Astrocyte (in vitro differentiated cells and primary cell): ENCODE measurements at regions not wholly inside any gene's neighbourhood (a gene's known extent, or its start where the extent isn't known, plus 50 kb on each side); places are given as distances from the start of the nearest gene placed in this dataset.

Experiments
- DNase-seq: peaks from one replicate; pipeline ENCODE4 v3.0.0-alpha.2; 2010; ENCODE audit warnings: low read depth
- FAIRE-seq: peaks from 2 replicates; lab custom pipeline; 2011; peaks lifted over from hg19 to GRCh38; lab: Jason Lieb, UNC
- H2AFZ ChIP-seq: 2 replicates; pipeline ENCODE4 v1.6.0; 2012; ENCODE audit warnings: low read depth, low read length, inconsistent platforms
- H3K27ac ChIP-seq: 2 replicates; pipeline ENCODE4 v1.5.1; 2011; ENCODE audit warnings: low read depth, low read length, inconsistent platforms
- H3K27me3 ChIP-seq: 2 replicates; pipeline ENCODE4 v1.6.0; 2011; ENCODE audit warnings: low read length, inconsistent platforms; ENCODE audit not compliant: insufficient read depth
- H3K36me3 ChIP-seq: 2 replicates; pipeline ENCODE4 v1.5.1; 2011; ENCODE audit warnings: low read length, inconsistent platforms; ENCODE audit not compliant: insufficient read depth
- H3K4me1 ChIP-seq: 2 replicates; pipeline ENCODE4 v1.5.1; 2011; ENCODE audit warnings: low read length, inconsistent platforms; ENCODE audit not compliant: insufficient read depth
- H3K4me2 ChIP-seq: 2 replicates; pipeline ENCODE4 v1.6.0; 2012; ENCODE audit warnings: low read length, inconsistent platforms
- H3K4me3 ChIP-seq: 2 replicates; pipeline ENCODE4 v1.5.1; 2011; ENCODE audit warnings: low read depth, mild to moderate bottlenecking, low read length, inconsistent platforms; ENCODE audit not compliant: insufficient read depth
- H3K79me2 ChIP-seq: 2 replicates; pipeline ENCODE4 v1.6.0; 2012; ENCODE audit warnings: mild to moderate bottlenecking, low read length, inconsistent platforms; ENCODE audit not compliant: insufficient read depth
- H3K9ac ChIP-seq: 2 replicates; pipeline ENCODE4 v1.6.0; 2012; ENCODE audit warnings: mild to moderate bottlenecking, low read length, inconsistent platforms
- H3K9me3 ChIP-seq: 2 replicates; pipeline ENCODE4 v1.5.1; 2012; ENCODE audit warnings: low read depth, mild to moderate bottlenecking, low read length, inconsistent platforms; ENCODE audit not compliant: insufficient read depth
- H4K20me1 ChIP-seq: 2 replicates; pipeline ENCODE4 v1.6.0; 2012; ENCODE audit warnings: low read length, inconsistent platforms; ENCODE audit not compliant: insufficient read depth
- H3K27ac Mint-ChIP-seq: one replicate; pipeline ENCODE4 v1.8.0; 2021; ENCODE audit warnings: mild to moderate bottlenecking, mixed read lengths; ENCODE audit not compliant: unreplicated experiment
- H3K27me3 Mint-ChIP-seq: one replicate; pipeline ENCODE4 v1.8.0; 2021; ENCODE audit warnings: low read depth, mixed read lengths; ENCODE audit not compliant: unreplicated experiment
- H3K36me3 Mint-ChIP-seq: one replicate; pipeline ENCODE4 v1.8.0; 2021; ENCODE audit warnings: low read depth, mixed read lengths; ENCODE audit not compliant: unreplicated experiment
- H3K4me1 Mint-ChIP-seq: one replicate; pipeline ENCODE4 v1.8.0; 2021; ENCODE audit warnings: low read depth, mixed read lengths; ENCODE audit not compliant: unreplicated experiment
- H3K4me3 Mint-ChIP-seq: one replicate; pipeline ENCODE4 v1.8.0; 2021; ENCODE audit warnings: mild to moderate bottlenecking, moderate library complexity, mixed read lengths; ENCODE audit not compliant: unreplicated experiment
- H3K9me3 Mint-ChIP-seq: one replicate; pipeline ENCODE4 v1.8.0; 2021; ENCODE audit warnings: mild to moderate bottlenecking, mixed read lengths; ENCODE audit not compliant: unreplicated experiment
- EZH2 ChIP-seq: IDR thresholded peaks from 2 replicates; pipeline ENCODE4 v1.6.1; 2012; ENCODE audit warnings: mild to moderate bottlenecking, low read length, inconsistent platforms; ENCODE audit not compliant: insufficient read depth
- TF ChIP-seq, protein P1 (sequence below): IDR thresholded peaks from 2 replicates; pipeline ENCODE4 v1.5.1; 2011; ENCODE audit warnings: low read depth, mild to moderate bottlenecking, inconsistent platforms, low read length, moderate library complexity; ENCODE audit not compliant: insufficient read depth

DNA sequence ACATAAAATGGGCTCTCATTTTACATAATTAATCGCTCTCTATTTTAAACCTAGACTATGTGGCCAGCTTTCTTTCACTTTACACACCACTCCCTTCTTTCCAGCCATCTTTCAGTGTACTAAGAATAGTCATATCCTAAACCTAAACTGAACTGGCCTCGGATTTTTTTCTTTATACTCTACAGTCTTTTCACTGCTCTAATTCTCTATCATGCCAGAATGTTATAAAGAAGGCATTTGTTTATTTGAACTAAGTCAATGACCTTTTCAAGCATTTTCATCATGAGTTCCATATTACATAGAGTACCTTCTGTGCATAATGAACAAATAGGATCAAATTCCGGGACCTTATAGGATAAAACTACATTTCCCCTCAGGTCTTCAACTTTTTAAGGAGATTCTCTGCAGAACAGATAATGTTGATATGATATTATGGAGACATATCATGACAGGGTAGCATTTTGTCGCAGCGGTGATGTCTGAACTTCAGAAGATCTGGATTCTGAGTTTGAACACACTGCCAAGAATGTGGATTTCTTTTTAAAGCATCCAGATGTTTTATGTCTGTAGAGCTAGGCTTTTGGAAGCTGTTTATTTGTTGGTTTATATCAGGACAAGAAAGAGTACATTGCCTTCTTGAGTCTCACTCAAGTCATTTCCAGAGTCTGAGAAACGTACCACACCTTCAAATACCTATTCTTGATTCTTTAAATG lies 1047.3 kb downstream of the MCTP2 start:
- H3K36me3 Mint-ChIP-seq: no peaks in the 10 kb centered on the region
- peaks cover 2% of the 10 kb centered on the region for H3K9me3 Mint-ChIP-seq
- H3K27me3 ChIP-seq: no peaks in the 10 kb centered on the region
- no peaks in the 10 kb centered on the region for H3K9me3 ChIP-seq
- no peaks in the 10 kb centered on the region for H3K27me3 Mint-ChIP-seq
- H3K4me1 ChIP-seq: peaks cover 12% of the 10 kb centered on the region
- H3K9ac ChIP-seq: no peak overlapping the region
- H3K4me3 Mint-ChIP-seq: no peak overlapping the region
- no peak overlapping the region for H3K27ac ChIP-seq
- no peaks in the 10 kb centered on the region for H3K36me3 ChIP-seq
- H2AFZ ChIP-seq: no peak overlapping the region
- no peaks in the 10 kb centered on the region for H3K79me2 ChIP-seq
- H3K4me3 ChIP-seq: no peak overlapping the region
- peaks cover 7% of the 10 kb centered on the region for H3K4me1 Mint-ChIP-seq
- no peak overlapping the region for H3K4me2 ChIP-seq
- TF ChIP-seq, protein P1, sequence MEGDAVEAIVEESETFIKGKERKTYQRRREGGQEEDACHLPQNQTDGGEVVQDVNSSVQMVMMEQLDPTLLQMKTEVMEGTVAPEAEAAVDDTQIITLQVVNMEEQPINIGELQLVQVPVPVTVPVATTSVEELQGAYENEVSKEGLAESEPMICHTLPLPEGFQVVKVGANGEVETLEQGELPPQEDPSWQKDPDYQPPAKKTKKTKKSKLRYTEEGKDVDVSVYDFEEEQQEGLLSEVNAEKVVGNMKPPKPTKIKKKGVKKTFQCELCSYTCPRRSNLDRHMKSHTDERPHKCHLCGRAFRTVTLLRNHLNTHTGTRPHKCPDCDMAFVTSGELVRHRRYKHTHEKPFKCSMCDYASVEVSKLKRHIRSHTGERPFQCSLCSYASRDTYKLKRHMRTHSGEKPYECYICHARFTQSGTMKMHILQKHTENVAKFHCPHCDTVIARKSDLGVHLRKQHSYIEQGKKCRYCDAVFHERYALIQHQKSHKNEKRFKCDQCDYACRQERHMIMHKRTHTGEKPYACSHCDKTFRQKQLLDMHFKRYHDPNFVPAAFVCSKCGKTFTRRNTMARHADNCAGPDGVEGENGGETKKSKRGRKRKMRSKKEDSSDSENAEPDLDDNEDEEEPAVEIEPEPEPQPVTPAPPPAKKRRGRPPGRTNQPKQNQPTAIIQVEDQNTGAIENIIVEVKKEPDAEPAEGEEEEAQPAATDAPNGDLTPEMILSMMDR: no peak
- no peak for TF ChIP-seq EZH2
- FAIRE-seq: no peak
- no peaks in the 10 kb centered on the region for H4K20me1 ChIP-seq
- no peak overlapping the region for H3K27ac Mint-ChIP-seq
- no peak for DNase-seq

GRCh38 chr15:95279277-95280019 lies 1048.1 kb downstream of the MCTP2 start:
- no peak overlapping the region for H2AFZ ChIP-seq
- no peaks in the 10 kb centered on the region for H3K79me2 ChIP-seq
- no peak overlapping the region for H3K4me2 ChIP-seq
- TF ChIP-seq, protein P1: no peak
- TF ChIP-seq EZH2: no peak
- no peak overlapping the region for H3K27ac ChIP-seq
- H3K36me3 ChIP-seq: no peaks in the 10 kb centered on the region
- peaks cover 12% of the 10 kb centered on the region for H3K4me1 ChIP-seq
- DNase-seq: no peak
- no peaks in the 10 kb centered on the region for H3K9me3 ChIP-seq
- no peaks in the 10 kb centered on the region for H4K20me1 ChIP-seq
- Mint-ChIP-seq H3K36me3 (no peaks in the 10 kb centered on the region), H3K4me3 (no peak overlapping the region), H3K9me3 (peaks cover 2% of the 10 kb centered on the region), H3K27ac (no peak overlapping the region), H3K4me1 (peaks cover 7% of the 10 kb centered on the region), H3K27me3 (no peaks in the 10 kb centered on the region)
- H3K9ac ChIP-seq: no peak overlapping the region
- H3K27me3 ChIP-seq: no peaks in the 10 kb centered on the region
- H3K4me3 ChIP-seq: no peak overlapping the region
- FAIRE-seq: no peak

DNA sequence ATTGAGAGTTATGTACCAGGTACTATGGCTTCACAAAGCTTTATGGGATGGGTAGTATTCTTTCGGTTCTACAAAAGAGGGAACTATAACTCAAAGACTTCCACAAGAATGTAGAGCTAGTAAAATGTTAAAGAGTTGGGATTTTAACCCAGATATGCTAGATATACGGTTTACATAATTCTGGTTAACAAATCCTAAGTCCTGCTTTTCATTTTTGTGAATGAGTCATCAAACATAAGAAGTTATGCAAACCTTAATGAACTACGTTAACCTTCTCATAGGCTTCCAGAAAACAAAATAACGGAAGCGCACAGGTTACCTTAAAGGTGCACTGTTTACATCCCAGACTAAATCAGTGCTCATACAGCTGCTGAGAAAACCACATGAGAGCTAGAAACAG lies 1049.3 kb downstream of the MCTP2 start:
- TF ChIP-seq, protein P1: no peak
- no peak for TF ChIP-seq EZH2
- Histone ChIP-seq H3K4me3 (no peak overlapping the region), H3K27me3 (no peaks in the 10 kb centered on the region), H3K36me3 (no peaks in the 10 kb centered on the region), H3K4me1 (peaks cover 20% of the 10 kb centered on the region), H4K20me1 (no peaks in the 10 kb centered on the region), H3K9me3 (no peaks in the 10 kb centered on the region), H3K9ac (no peak overlapping the region), H3K27ac (no peak overlapping the region), H2AFZ (no peak overlapping the region), H3K4me2 (no peak overlapping the region), H3K79me2 (no peaks in the 10 kb centered on the region)
- Mint-ChIP-seq H3K27ac (no peak overlapping the region), H3K4me3 (no peak overlapping the region), H3K27me3 (no peaks in the 10 kb centered on the region), H3K4me1 (peaks cover 16% of the 10 kb centered on the region), H3K9me3 (peaks cover 2% of the 10 kb centered on the region), H3K36me3 (no peaks in the 10 kb centered on the region)
- FAIRE-seq (peak; percentile 9), DNase-seq (no peak)
